HEK293 (cell line): ENCODE measurements at regions not wholly inside any gene's neighbourhood (a gene's known extent, or its start where the extent isn't known, plus 50 kb on each side); places are given as distances from the start of the nearest gene placed in this dataset.

Source experiments
- CTCF ChIA-PET: fragments of 350-600 bp; formaldehyde crosslinking; extraction: SDS; loops from one replicate; lab custom pipeline; 2021; ENCODE audit warnings: antibody characterized with exemption; lab: Yijun Ruan, JAX
- POLR2A ChIA-PET: fragments of 300-600 bp; formaldehyde crosslinking; extraction: SDS; loops from one replicate; lab custom pipeline; 2020; ENCODE audit warnings: antibody characterized with exemption, inconsistent platforms; lab: Yijun Ruan, JAX
- H3K27ac ChIP-seq: fragments of 200-500 bp; sonication (Bioruptor generic); 2 replicates; pipeline ENCODE4 v1.5.1; 2014; ENCODE audit warnings: low read depth, low read length, control low read depth, inconsistent platforms; ENCODE audit errors: extremely low read depth
- H3K36me3 ChIP-seq, 2 experiments: fragments of 200-500 bp in 1 of 2; sonication (Bioruptor generic) in 1 of 2; 1 replicate in 1 of 2; 2 replicates in 1 of 2; pipeline ENCODE4 v1.5.1; 2014 to 2017; ENCODE audit warnings: inconsistent platforms in 2 of 2, low read length in 2 of 2; ENCODE audit not compliant: control insufficient read depth in 2 of 2, insufficient read depth in 1 of 2
- H3K4me1 ChIP-seq: fragments of 200-500 bp; sonication (Bioruptor generic); 2 replicates; pipeline ENCODE4 v1.5.1; 2014; ENCODE audit warnings: mild to moderate bottlenecking, low read length, inconsistent platforms; ENCODE audit not compliant: control insufficient read depth, insufficient read depth
- H3K4me3 ChIP-seq: 2 replicates; pipeline ENCODE4 v1.5.1; 2011; ENCODE audit warnings: low read depth, mild to moderate bottlenecking, control low read depth, low read length, moderate library complexity
- H3K9me3 ChIP-seq: fragments of 200-500 bp; sonication (Bioruptor generic); 2 replicates; pipeline ENCODE4 v1.5.1; 2014; ENCODE audit warnings: low read depth, low read length, inconsistent platforms; ENCODE audit not compliant: control insufficient read depth, insufficient read depth
- EGR2 ChIP-seq: fragments of 450-650 bp; formaldehyde crosslinking; IDR thresholded peaks from 2 replicates; pipeline ENCODE4 v1.5.1; 2016; ENCODE audit warnings: low read depth, missing biosample characterization, missing genetic modification characterization
- HOXA7 ChIP-seq: sonication (generic); formaldehyde crosslinking; IDR thresholded peaks from 2 replicates; pipeline ENCODE4 v1.8.1; 2022; ENCODE audit warnings: missing genetic modification reagents, borderline replicate concordance
- HOXD13 ChIP-seq: sonication (generic); formaldehyde crosslinking; IDR thresholded peaks from 2 replicates; pipeline ENCODE4 v1.8.0; 2022; ENCODE audit warnings: missing genetic modification reagents, borderline replicate concordance
- IKZF3 ChIP-seq: fragments of 450-650 bp; IDR thresholded peaks from 2 replicates; pipeline ENCODE4 v1.5.0; 2018; ENCODE audit warnings: missing biosample characterization, mild to moderate bottlenecking, missing genetic modification characterization, moderate library complexity
- INSM2 ChIP-seq: fragments of 450-650 bp; formaldehyde crosslinking; IDR thresholded peaks from 2 replicates; pipeline ENCODE4 v1.5.1; 2016; ENCODE audit warnings: missing biosample characterization, missing genetic modification characterization
- ZBTB10 ChIP-seq: fragments of 450-650 bp; formaldehyde crosslinking; IDR thresholded peaks from 2 replicates; pipeline ENCODE4 v1.5.1; 2016; ENCODE audit warnings: missing biosample characterization, missing genetic modification characterization
- ZBTB49 ChIP-seq: fragments of 450-650 bp; formaldehyde crosslinking; IDR thresholded peaks from 2 replicates; pipeline ENCODE4 v1.5.1; 2016; ENCODE audit warnings: missing biosample characterization, missing genetic modification characterization, low read depth
- ZBTB6 ChIP-seq: fragments of 450-650 bp; formaldehyde crosslinking; IDR thresholded peaks from 2 replicates; pipeline ENCODE4 v1.5.1; 2017; ENCODE audit warnings: missing biosample characterization, missing genetic modification characterization
- ZBTB7A ChIP-seq: fragments of 450-650 bp; formaldehyde crosslinking; IDR thresholded peaks from 2 replicates; pipeline ENCODE4 v1.5.1; 2016; ENCODE audit warnings: low read depth, missing biosample characterization, missing genetic modification characterization
- ZEB2 ChIP-seq: fragments of 450-650 bp; formaldehyde crosslinking; IDR thresholded peaks from 2 replicates; pipeline ENCODE4 v1.5.1; 2016; ENCODE audit warnings: missing biosample characterization, missing genetic modification characterization
- ZNF121 ChIP-seq: fragments of 450-650 bp; formaldehyde crosslinking; IDR thresholded peaks from 2 replicates; pipeline ENCODE4 v1.5.1; 2016; ENCODE audit warnings: missing biosample characterization, missing genetic modification characterization
- ZNF211 ChIP-seq: fragments of 450-650 bp; formaldehyde crosslinking; IDR thresholded peaks from 2 replicates; pipeline ENCODE4 v1.5.1; 2016; ENCODE audit warnings: low read depth, missing biosample characterization, missing genetic modification characterization
- ZNF239 ChIP-seq: fragments of 450-650 bp; formaldehyde crosslinking; IDR thresholded peaks from 2 replicates; pipeline ENCODE4 v1.5.1; 2016; ENCODE audit warnings: missing biosample characterization, missing genetic modification characterization
- ZNF416 ChIP-seq: fragments of 450-650 bp; formaldehyde crosslinking; IDR thresholded peaks from 2 replicates; pipeline ENCODE4 v1.5.1; 2016; ENCODE audit warnings: missing biosample characterization, missing genetic modification characterization
- ZNF423 ChIP-seq: fragments of 450-650 bp; formaldehyde crosslinking; IDR thresholded peaks from 2 replicates; pipeline ENCODE4 v1.5.1; 2016; ENCODE audit warnings: missing biosample characterization, missing genetic modification characterization
- ZNF555 ChIP-seq: fragments of 450-650 bp; formaldehyde crosslinking; conservative IDR thresholded peaks from 2 replicates; pipeline ENCODE4 v1.5.1; 2017; ENCODE audit warnings: missing biosample characterization, mild to moderate bottlenecking, missing genetic modification characterization, inconsistent platforms
- ZNF585B ChIP-seq: fragments of 450-650 bp; formaldehyde crosslinking; IDR thresholded peaks from 2 replicates; pipeline ENCODE4 v1.5.1; 2016; ENCODE audit warnings: missing biosample characterization, missing genetic modification characterization
- ZNF777 ChIP-seq: fragments of 450-650 bp; formaldehyde crosslinking; IDR thresholded peaks from 2 replicates; pipeline ENCODE4 v1.5.1; 2017; ENCODE audit warnings: missing biosample characterization, missing genetic modification characterization, borderline replicate concordance
- ZNF830 ChIP-seq: fragments of 450-650 bp; IDR thresholded peaks from 2 replicates; pipeline ENCODE4 v1.5.0; 2018; ENCODE audit warnings: missing biosample characterization, missing genetic modification characterization, low read depth, mild to moderate bottlenecking, moderate library complexity
- ZSCAN18 ChIP-seq: fragments of 450-650 bp; formaldehyde crosslinking; IDR thresholded peaks from 2 replicates; pipeline ENCODE4 v1.5.1; 2016; ENCODE audit warnings: missing biosample characterization, missing genetic modification characterization
- TF ChIP-seq, protein P1 (sequence below): fragments of 450-650 bp; formaldehyde crosslinking; IDR thresholded peaks from 2 replicates; pipeline ENCODE4 v1.5.1; 2016; ENCODE audit warnings: missing biosample characterization, missing genetic modification characterization

- no peak for TF ChIP-seq ZNF423
Observed at GRCh38 chr20:57048027-57048869, 218.2 kb downstream of the BMP7 start (continued).

- H3K4me1 ChIP-seq, result no peaks in the 10 kb centered on the region; the same call in 1 of the 2 replicates
- TF ChIP-seq HOXA7 (no peak), HOXD13 (CRISPR knock-in tag) (no peak), EGR2 (tag by site-specific recombination) (no peak), ZBTB49 (tag by site-specific recombination) (no peak), ZBTB6 (no peak), ZNF585B (tag by site-specific recombination) (no peak), ZSCAN18 (no peak), ZNF777 (tag by site-specific recombination) (no peak), ZNF416 (tag by site-specific recombination) (no peak), ZNF121 (tag by site-specific recombination) (no peak), ZNF239 (no peak), ZBTB7A (tag by site-specific recombination) (no peak), ZEB2 (tag by site-specific recombination) (no peak), IKZF3 (no peak), ZNF211 (no peak), ZBTB10 (no peak), ZNF830 (tag by site-specific recombination) (no peak), ZNF555 (no peak), INSM2 (no peak)
- TF ChIP-seq, protein P1, sequence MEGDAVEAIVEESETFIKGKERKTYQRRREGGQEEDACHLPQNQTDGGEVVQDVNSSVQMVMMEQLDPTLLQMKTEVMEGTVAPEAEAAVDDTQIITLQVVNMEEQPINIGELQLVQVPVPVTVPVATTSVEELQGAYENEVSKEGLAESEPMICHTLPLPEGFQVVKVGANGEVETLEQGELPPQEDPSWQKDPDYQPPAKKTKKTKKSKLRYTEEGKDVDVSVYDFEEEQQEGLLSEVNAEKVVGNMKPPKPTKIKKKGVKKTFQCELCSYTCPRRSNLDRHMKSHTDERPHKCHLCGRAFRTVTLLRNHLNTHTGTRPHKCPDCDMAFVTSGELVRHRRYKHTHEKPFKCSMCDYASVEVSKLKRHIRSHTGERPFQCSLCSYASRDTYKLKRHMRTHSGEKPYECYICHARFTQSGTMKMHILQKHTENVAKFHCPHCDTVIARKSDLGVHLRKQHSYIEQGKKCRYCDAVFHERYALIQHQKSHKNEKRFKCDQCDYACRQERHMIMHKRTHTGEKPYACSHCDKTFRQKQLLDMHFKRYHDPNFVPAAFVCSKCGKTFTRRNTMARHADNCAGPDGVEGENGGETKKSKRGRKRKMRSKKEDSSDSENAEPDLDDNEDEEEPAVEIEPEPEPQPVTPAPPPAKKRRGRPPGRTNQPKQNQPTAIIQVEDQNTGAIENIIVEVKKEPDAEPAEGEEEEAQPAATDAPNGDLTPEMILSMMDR (tag by site-specific recombination), result no peak
- CTCF ChIA-PET, result interaction anchor here (0.8 to 3.2 kb wide), 4 partner anchors 9 to 499 kb away, joined by 4 to 17 read pairs (median 6); no protein-coding TSS in a partner anchor
- no peaks in the 10 kb centered on the region for H3K9me3 ChIP-seq
- no peak overlapping the region for H3K27ac ChIP-seq
- H3K36me3 ChIP-seq, result no peaks in the 10 kb centered on the region
- no peak overlapping the region for H3K4me3 ChIP-seq
- POLR2A ChIA-PET, result no interaction called here
Observed at GRCh38 chr20:57049296-57049695, 217.1 kb downstream of the BMP7 start.
